ENCODE measurements at regions not wholly inside any gene's neighbourhood (a gene's known extent, or its start where the extent isn't known, plus 50 kb on each side); places are given as distances from the start of the nearest gene placed in this dataset.

GRCh38 chr6:87920245-87920644, 127.4 kb upstream of the SPACA1 start:
- no peak overlapping the region for H3K27ac Mint-ChIP-seq
- no peak overlapping the region for H2BK20ac ChIP-seq (ENCODE audit: low read depth, low read length, poor library complexity, severe bottlenecking)
- H3T11ph ChIP-seq (ENCODE audit: low read length), result no peak overlapping the region
- H2BK5ac ChIP-seq (ENCODE audit: insufficient read length, low read length), result no peak overlapping the region
- no peak overlapping the region for H2AK5ac ChIP-seq (ENCODE audit: insufficient read length, low read length)
- no peak overlapping the region for H3K4ac ChIP-seq (ENCODE audit: low read depth, low read length)
- H4K91ac ChIP-seq (ENCODE audit: insufficient read length, low read depth, low read length), result no peak overlapping the region
- no peak overlapping the region for H3K27ac ChIP-seq (ENCODE audit: insufficient read length, low read depth, low read length)
- whole genome bisulfite sequencing (ENCODE audit: extremely low coverage, insufficient read length, low lambda C conversion rate), result no CpG with 5 or more reads among the region's 3 CpGs
- H3K23ac ChIP-seq (ENCODE audit: insufficient read length, low read depth, low read length), result no peak overlapping the region
- peaks cover 8 to 15% of the 10 kb centered on the region in 2 experiments for H3K4me1 Mint-ChIP-seq
- peaks cover 2 to 11% (median 8%) of the 10 kb centered on the region in 3 experiments; a peak in 4 of 7 replicates for H3K36me3 Mint-ChIP-seq (ENCODE audit: insufficient read depth in 1 of 3, low read depth in 3 of 3)
- H3K27me3 ChIP-seq (ENCODE audit: insufficient read depth, low read length), result no peaks in the 10 kb centered on the region
- H3K18ac ChIP-seq (ENCODE audit: insufficient read length, low read depth, low read length), result no peak overlapping the region
- no peak for DNase-seq
- H3K4me2 ChIP-seq (ENCODE audit: insufficient read depth, insufficient read length, low read length), result no peak overlapping the region
- H3K4me1 ChIP-seq (ENCODE audit: insufficient read depth, low read length), result no peaks in the 10 kb centered on the region; the same call in 1 of the 2 replicates
- H2BK12ac ChIP-seq (ENCODE audit: insufficient read length, low read depth, low read length), result no peak overlapping the region
- no peaks in the 10 kb centered on the region for H3K79me1 ChIP-seq (ENCODE audit: insufficient read depth, low read depth, low read length, poor library complexity, severe bottlenecking)
- no peaks in the 10 kb centered on the region for H3K79me2 ChIP-seq (ENCODE audit: insufficient read depth, low read length)
- H2BK15ac ChIP-seq (ENCODE audit: low read depth, low read length), result no peak overlapping the region
- H3K14ac ChIP-seq (ENCODE audit: insufficient read depth, low read length), result no peak overlapping the region
- no peak overlapping the region for H4K8ac ChIP-seq (replicated peaks; ENCODE audit: insufficient read length, low read depth, low read length)
- no peaks in the 10 kb centered on the region for H3K9me3 ChIP-seq (ENCODE audit: control insufficient read depth, low read depth, low read length)
- TF ChIP-seq CTCF (conservative IDR thresholded peaks at IDR 0.05), result no peak
- H3K56ac ChIP-seq (ENCODE audit: insufficient read length, low read depth, low read length), result no peak overlapping the region
- no peak overlapping the region for H3K4me3 Mint-ChIP-seq
- no peaks in the 10 kb centered on the region for H3K23me2 ChIP-seq (ENCODE audit: insufficient read length, low read depth, low read length, poor library complexity, severe bottlenecking)
- no peak overlapping the region for H4K5ac ChIP-seq (ENCODE audit: insufficient read length, low read depth, low read length)
- no peak overlapping the region for H2BK120ac ChIP-seq (ENCODE audit: low read depth, low read length, poor library complexity, severe bottlenecking)
- H3K27me3 Mint-ChIP-seq (ENCODE audit: low read depth), result no peaks in the 10 kb centered on the region
- peaks cover 5 to 9% of the 10 kb centered on the region in 2 experiments; a peak in 4 of 5 replicates for H3K9me3 Mint-ChIP-seq
- no peaks in the 10 kb centered on the region for H4K20me1 ChIP-seq (ENCODE audit: control insufficient read depth, insufficient read depth, insufficient read length)
- H3K9ac ChIP-seq (ENCODE audit: extremely low read depth, insufficient read length, low read length), result no peak overlapping the region
- no peak overlapping the region for H2AFZ ChIP-seq (ENCODE audit: low read length)
